ENCODE measurements at regions not wholly inside any gene's neighbourhood (a gene's known extent, or its start where the extent isn't known, plus 50 kb on each side); places are given as distances from the start of the nearest gene placed in this dataset.

GRCh38 chr21:15330872-15331271, 266.1 kb upstream of the NRIP1 start:
- ATAC-seq = no peak
- H3K9me2 ChIP-seq (replicated peaks; ENCODE audit: low read length) = no peaks in the 10 kb centered on the region
- no peak overlapping the region for H3K9ac ChIP-seq (ENCODE audit: low read length)
- BruUV-seq (replicated peaks) = no TSS peak
- intact Hi-C loops (cut with micrococcal nuclease) = no loop called here
- no peaks in the 10 kb centered on the region for H3K79me2 ChIP-seq (ENCODE audit: low read length)
- TF ChIP-seq CTCF (conservative IDR thresholded peaks at IDR 0.05; ENCODE audit: low read depth, low read length) = no peak
- TF ChIP-seq EZH2 (IDR thresholded peaks at IDR 0.05; ENCODE audit: low read length, unreplicated experiment) = no peak
- no peak for TF ChIP-seq EZH2phosphoT487 (IDR thresholded peaks at IDR 0.05; ENCODE audit: borderline replicate concordance, low read length)
- no peak overlapping the region for H3K4me2 ChIP-seq (ENCODE audit: low read length)
- H2AFZ ChIP-seq (ENCODE audit: low read length) = no peak overlapping the region
- no peak for DNase-seq
- H3K4me3 ChIP-seq (ENCODE audit: low read length) = no peak overlapping the region
- CTCF ChIA-PET = no interaction called here
- POLR2A ChIA-PET (ENCODE audit: unreplicated experiment) = no interaction called here
- no peaks in the 10 kb centered on the region for H3K27me3 ChIP-seq (ENCODE audit: low read length)
- H3F3A ChIP-seq (ENCODE audit: low read length, unreplicated experiment) = no peaks in the 10 kb centered on the region
- H3K36me3 ChIP-seq (ENCODE audit: low read depth, low read length) = no peaks in the 10 kb centered on the region
- H3K9me3 ChIP-seq (ENCODE audit: low read length) = no peaks in the 10 kb centered on the region
- H3K27ac ChIP-seq (ENCODE audit: low read length) = no peak overlapping the region
- no peaks in the 10 kb centered on the region for H3K4me1 ChIP-seq (ENCODE audit: insufficient read depth, low read length)
- H4K20me1 ChIP-seq (ENCODE audit: low read length) = no peaks in the 10 kb centered on the region

GRCh38 chr21:15332572-15332971, 267.8 kb upstream of the NRIP1 start:
- Histone ChIP-seq H3K27me3 (ENCODE audit: low read length) (no peaks in the 10 kb centered on the region), H3K9me2 (replicated peaks; ENCODE audit: low read length) (no peaks in the 10 kb centered on the region), H3K4me3 (ENCODE audit: low read length) (no peak overlapping the region), H3K27ac (ENCODE audit: low read length) (no peak overlapping the region), H4K20me1 (ENCODE audit: low read length) (no peaks in the 10 kb centered on the region), H3K79me2 (ENCODE audit: low read length) (no peaks in the 10 kb centered on the region), H3K9ac (ENCODE audit: low read length) (no peak overlapping the region), H3F3A (ENCODE audit: low read length, unreplicated experiment) (no peaks in the 10 kb centered on the region), H3K4me1 (ENCODE audit: insufficient read depth, low read length) (no peaks in the 10 kb centered on the region), H3K36me3 (ENCODE audit: low read depth, low read length) (no peaks in the 10 kb centered on the region), H3K4me2 (ENCODE audit: low read length) (no peak overlapping the region), H2AFZ (ENCODE audit: low read length) (no peak overlapping the region), H3K9me3 (ENCODE audit: low read length) (no peaks in the 10 kb centered on the region)
- no peak for TF ChIP-seq CTCF (conservative IDR thresholded peaks at IDR 0.05; ENCODE audit: low read depth, low read length)
- TF ChIP-seq EZH2phosphoT487 (IDR thresholded peaks at IDR 0.05; ENCODE audit: borderline replicate concordance, low read length) = no peak
- TF ChIP-seq EZH2 (IDR thresholded peaks at IDR 0.05; ENCODE audit: low read length, unreplicated experiment) = no peak
- DNase-seq (no peak), ATAC-seq (no peak)
- POLR2A ChIA-PET (ENCODE audit: unreplicated experiment) = no interaction called here
- no TSS peak for BruUV-seq (replicated peaks)
- intact Hi-C loops (cut with micrococcal nuclease) = no loop called here
- CTCF ChIA-PET = interaction anchor here (0.6 kb wide), 1 partner anchor 291 kb away, joined by 3 read pairs; no protein-coding TSS in a partner anchor

GRCh38 chr21:15333136-15333710, 268.4 kb upstream of the NRIP1 start:
- intact Hi-C loops (cut with micrococcal nuclease) = no loop called here
- H3K9me2 ChIP-seq (replicated peaks; ENCODE audit: low read length) = no peaks in the 10 kb centered on the region
- no TSS peak for BruUV-seq (replicated peaks)
- ChIA-PET CTCF (interaction anchor here (0.6 kb wide), 1 partner anchor 292 kb away, joined by 3 read pairs; no protein-coding TSS in a partner anchor), POLR2A (ENCODE audit: unreplicated experiment) (no interaction called here)
- H3K9me3 ChIP-seq (ENCODE audit: low read length) = no peaks in the 10 kb centered on the region
- no peak for ATAC-seq
- DNase-seq = no peak
- no peaks in the 10 kb centered on the region for H3K4me1 ChIP-seq (ENCODE audit: insufficient read depth, low read length)
- H3K9ac ChIP-seq (ENCODE audit: low read length) = no peak overlapping the region
- H4K20me1 ChIP-seq (ENCODE audit: low read length) = no peaks in the 10 kb centered on the region
- no peaks in the 10 kb centered on the region for H3F3A ChIP-seq (ENCODE audit: low read length, unreplicated experiment)
- H3K27me3 ChIP-seq (ENCODE audit: low read length) = no peaks in the 10 kb centered on the region
- H3K36me3 ChIP-seq (ENCODE audit: low read depth, low read length) = no peaks in the 10 kb centered on the region
- no peak overlapping the region for H3K4me3 ChIP-seq (ENCODE audit: low read length)
- H3K27ac ChIP-seq (ENCODE audit: low read length) = no peak overlapping the region
- TF ChIP-seq EZH2 (IDR thresholded peaks at IDR 0.05; ENCODE audit: low read length, unreplicated experiment) (no peak), EZH2phosphoT487 (IDR thresholded peaks at IDR 0.05; ENCODE audit: borderline replicate concordance, low read length) (no peak), CTCF (conservative IDR thresholded peaks at IDR 0.05; ENCODE audit: low read depth, low read length) (no peak)
- H3K4me2 ChIP-seq (ENCODE audit: low read length) = no peak overlapping the region
- H2AFZ ChIP-seq (ENCODE audit: low read length) = no peak overlapping the region
- no peaks in the 10 kb centered on the region for H3K79me2 ChIP-seq (ENCODE audit: low read length)

Measured in PC-3 (cell line).